ENCODE measurements at regions not wholly inside any gene's neighbourhood (a gene's known extent, or its start where the extent isn't known, plus 50 kb on each side); places are given as distances from the start of the nearest gene placed in this dataset.

- no peak for DNase-seq
Observed at GRCh38 chr5:107127878-107128277, 542.9 kb downstream of the EFNA5 start.

- no peak for DNase-seq
Observed at GRCh38 chr5:107126341-107126740, 544.4 kb downstream of the EFNA5 start.

- DNase-seq = no peak
Observed at GRCh38 chr5:107124376-107124775, 546.4 kb downstream of the EFNA5 start.

- DNase-seq = no peak
Observed at GRCh38 chr5:107123014-107123413, 547.7 kb downstream of the EFNA5 start.

GRCh38 chr5:107121793-107122519 lies 548.8 kb downstream of the EFNA5 start:
- no peak for DNase-seq

GRCh38 chr5:107119656-107120055 lies 551.1 kb downstream of the EFNA5 start:
- DNase-seq = no peak

- DNase-seq = no peak
Observed at GRCh38 chr5:107118184-107119019, 552.3 kb downstream of the EFNA5 start.

- DNase-seq = no peak
Observed at GRCh38 chr5:107112216-107112615, 558.5 kb downstream of the EFNA5 start.

GRCh38 chr5:107104040-107104995 lies 566.4 kb downstream of the EFNA5 start:
- DNase-seq = no peak

GRCh38 chr5:107103522-107103921 lies 567.2 kb downstream of the EFNA5 start:
- DNase-seq = no peak

GRCh38 chr5:107100121-107100520 lies 570.6 kb downstream of the EFNA5 start:
- no peak for DNase-seq

GRCh38 chr5:107099506-107099905 lies 571.2 kb downstream of the EFNA5 start:
- DNase-seq = no peak

- DNase-seq = no peak
Observed at GRCh38 chr5:107092695-107093094, 578.0 kb downstream of the EFNA5 start.

GRCh38 chr5:107090506-107090905 lies 580.2 kb downstream of the EFNA5 start:
- no peak for DNase-seq

GRCh38 chr5:107088907-107089306 lies 581.8 kb downstream of the EFNA5 start:
- DNase-seq = no peak

GRCh38 chr5:107085572-107085971 lies 585.2 kb downstream of the EFNA5 start:
- DNase-seq = no peak

- no peak for DNase-seq
Observed at GRCh38 chr5:107074996-107075395, 595.7 kb downstream of the EFNA5 start.

- DNase-seq = no peak
Observed at GRCh38 chr5:107072967-107073366, 597.8 kb downstream of the EFNA5 start.

- DNase-seq = no peak
Observed at GRCh38 chr5:107072440-107072839, 598.3 kb downstream of the EFNA5 start.

- no peak for DNase-seq
Observed at GRCh38 chr5:107068782-107069181, 602.0 kb downstream of the EFNA5 start.

GRCh38 chr5:107067395-107067794 lies 603.3 kb downstream of the EFNA5 start:
- DNase-seq = no peak

GRCh38 chr5:107063511-107063910 lies 607.2 kb downstream of the EFNA5 start:
- no peak for DNase-seq

- no peak for DNase-seq
Observed at GRCh38 chr5:107058803-107059202, 611.9 kb downstream of the EFNA5 start.

Measured in activated CD4-positive, alpha-beta T cell treated with anti-CD3 and anti-CD28 coated beads, Interleukin-2, amount 50 U/mL, for 16 hours (primary cell).